GM18508 (cell line): ENCODE measurements at regions not wholly inside any gene's neighbourhood (a gene's known extent, or its start where the extent isn't known, plus 50 kb on each side); places are given as distances from the start of the nearest gene placed in this dataset.
"Not testable (repeated sequence)": the region's sequence is repeated elsewhere in the genome, so short reads cannot be mapped to it uniquely, and the experiment has no call there.

Source experiments
- ATAC-seq: cut with Tn5 transposase; IDR thresholded peaks from one replicate; pipeline ENCODE4 v1.9.1; 2021; ENCODE audit warnings: moderate number of reproducible peaks; ENCODE audit not compliant: insufficient read depth, unreplicated experiment

DNA sequence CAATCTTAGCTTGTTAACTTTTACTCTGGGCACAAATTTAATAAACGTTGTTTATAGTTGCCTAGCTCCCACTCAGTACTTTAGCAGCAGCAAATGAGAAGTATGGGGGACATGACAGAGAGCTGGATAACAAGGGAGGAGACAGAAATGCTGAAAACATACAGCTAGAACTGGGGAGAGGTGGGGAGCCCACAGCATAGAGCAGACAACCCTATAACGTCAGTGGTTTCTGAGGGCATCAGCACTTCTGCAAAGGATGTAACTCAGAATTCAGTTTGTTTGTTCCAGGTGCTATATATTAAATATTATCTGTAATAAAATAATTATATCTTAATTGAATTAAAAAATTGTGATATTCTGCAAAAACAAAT, 1098.7 kb upstream of the FANCL start:
- no peak for ATAC-seq

DNA sequence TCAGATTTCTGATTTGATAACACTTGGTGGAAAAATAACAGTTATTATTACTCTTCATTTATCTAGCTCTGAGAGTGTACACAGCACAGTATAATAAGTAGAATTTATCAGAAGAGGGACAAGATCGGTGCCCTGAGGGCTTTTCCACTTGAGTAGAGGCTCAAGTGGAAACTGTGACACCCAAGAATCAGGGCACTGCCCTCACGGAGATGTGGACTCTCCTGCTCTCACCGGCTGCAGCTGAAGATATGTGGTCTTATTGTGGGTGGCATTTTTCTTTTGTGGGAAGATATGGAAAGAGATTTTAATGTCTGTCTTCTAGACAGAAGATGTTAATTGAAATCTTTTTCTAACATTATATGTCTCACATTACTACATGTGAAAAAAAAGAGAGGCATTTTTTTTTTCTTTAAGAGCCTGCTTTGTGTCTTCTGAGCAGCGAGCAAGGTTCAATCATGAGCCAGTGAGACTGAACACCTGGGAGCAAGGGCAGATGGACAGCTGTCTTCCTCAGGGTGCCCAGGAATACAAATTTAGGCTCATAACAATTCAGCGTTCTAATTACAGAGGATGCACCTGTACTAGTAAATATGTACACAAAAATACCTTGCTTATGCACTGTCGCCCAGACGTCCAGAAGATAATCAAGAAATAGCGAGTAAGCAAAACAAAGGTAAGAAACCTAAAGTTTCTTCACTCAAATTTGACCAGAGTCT, 1098.2 kb upstream of the FANCL start:
- ATAC-seq, result no peak

DNA sequence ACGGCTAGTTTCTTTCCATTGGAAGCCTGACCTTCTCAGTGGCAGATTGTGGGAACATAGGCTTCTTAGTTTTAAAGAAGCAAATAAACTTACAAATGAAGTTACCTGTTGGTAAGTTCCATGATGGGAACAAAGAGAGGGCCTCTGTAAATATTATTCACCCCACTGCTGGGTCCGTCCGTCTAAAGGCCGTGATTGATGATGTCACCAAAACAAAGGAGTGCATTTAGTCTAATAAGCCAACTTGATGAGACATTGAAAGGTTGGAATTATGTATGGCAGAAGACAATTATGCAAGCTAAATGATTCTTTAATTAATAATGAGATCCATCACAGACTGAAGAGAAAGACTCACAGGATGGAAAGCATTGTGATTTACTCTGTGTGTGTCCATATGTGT, 1091.9 kb upstream of the FANCL start:
- ATAC-seq, result no peak

DNA sequence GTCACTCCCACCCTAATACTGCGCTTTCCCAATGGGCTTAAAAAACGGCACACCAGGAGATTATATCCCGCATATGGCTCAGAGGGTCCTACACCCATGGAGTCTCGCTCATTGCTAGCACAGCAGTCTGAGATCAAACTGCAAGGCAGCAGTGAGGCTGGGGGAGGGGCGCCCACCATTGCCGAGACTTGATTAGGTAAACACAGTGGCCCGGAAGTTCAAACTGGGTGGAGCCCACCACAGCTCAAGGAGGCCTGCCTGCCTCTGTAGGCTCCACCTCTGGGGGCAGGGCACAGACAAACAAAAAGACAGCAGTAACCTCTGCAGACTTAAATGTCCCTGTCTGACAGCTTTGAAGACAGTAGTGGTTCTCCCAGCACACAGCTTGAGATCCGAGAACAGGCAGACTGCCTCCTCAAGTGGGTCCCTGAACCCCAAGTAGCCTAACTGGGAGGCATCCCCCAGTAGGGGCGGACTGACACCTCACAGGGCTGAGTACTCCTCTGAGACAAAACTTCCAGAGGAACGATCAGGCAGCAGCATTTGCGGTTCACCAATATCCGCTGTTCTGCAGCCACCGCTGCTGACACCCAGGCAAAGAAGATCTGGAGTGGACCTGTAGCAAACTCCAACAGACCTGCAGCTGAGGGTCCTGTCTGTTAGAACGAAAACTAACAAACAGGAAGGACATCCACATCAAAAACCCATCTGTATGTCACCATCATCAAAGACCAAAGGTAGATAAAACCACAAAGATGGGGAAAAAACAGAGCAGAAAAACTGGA, 1085.6 kb upstream of the FANCL start:
- ATAC-seq, result not testable (repeated sequence)

DNA sequence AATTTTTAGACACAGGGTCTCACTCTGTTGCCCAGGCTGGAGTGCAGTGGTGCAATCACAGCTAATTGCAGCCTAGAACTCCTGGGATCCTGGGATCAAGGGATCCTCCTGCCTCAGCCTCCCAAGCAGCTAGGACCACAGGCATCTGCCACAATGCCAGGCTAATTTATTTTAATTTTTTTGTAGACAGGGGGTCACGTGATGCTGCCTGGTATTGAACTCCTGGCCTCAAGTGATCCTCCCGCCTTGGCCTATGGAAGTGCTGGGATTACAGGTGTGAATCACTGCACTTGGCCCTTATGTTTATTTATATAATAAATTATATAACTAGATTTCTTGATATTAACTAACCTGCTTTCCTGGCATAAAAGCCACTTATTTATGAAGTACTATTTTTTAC, 1081.7 kb upstream of the FANCL start:
- ATAC-seq, result no peak

DNA sequence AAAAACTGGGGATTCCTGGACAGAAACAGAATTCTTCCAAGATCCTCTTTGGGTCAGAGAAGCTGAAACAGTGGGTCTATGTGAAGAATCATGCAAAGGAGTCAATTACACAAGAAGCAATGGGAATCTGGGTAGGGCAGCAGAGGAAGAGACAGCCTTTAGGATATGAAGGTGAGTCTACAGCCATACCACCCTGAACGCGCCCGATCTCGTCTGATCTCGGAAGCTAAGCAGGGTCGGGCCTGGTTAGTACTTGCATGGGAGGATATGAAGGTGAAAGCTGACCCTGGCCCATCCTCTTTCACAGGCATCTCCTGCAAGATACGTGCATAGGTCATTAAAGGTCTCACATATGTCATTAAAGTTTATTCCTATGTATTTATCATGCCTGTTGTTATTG, 1080.9 kb upstream of the FANCL start:
- no peak for ATAC-seq

DNA sequence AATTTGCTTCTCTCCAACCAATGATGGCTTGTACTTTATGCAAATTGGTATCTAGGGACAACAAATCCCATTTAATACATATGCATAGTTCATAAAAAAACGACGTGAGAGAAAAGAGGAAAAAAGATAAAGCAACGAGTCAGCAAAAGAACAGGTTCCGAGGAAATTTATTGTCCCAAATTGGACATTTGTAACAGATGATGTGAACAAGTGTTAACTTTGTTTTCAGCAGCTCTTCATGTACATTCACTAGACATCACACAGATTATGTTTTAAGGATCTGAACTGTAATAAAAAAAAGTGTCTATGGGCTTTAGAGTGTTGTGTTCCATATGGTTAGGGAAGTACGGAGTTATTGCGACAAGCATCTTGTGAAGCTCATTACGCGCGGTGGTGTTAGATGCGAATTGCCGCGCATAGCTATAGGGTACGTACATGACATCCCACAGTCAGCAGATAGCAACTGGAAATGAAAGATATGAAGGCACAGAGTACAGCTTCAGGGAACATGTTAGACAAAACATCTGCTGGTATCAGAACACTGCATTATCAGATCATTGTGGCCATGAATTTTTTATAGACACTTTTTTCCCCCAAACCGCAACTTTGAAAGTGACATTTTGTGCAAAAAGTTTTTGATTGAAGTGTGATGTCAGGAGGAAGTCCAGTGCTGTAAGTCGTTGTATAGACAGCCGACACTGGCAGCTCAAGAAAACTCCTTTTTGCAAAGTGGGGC, 1073.1 kb upstream of the FANCL start:
- ATAC-seq, result no peak

DNA sequence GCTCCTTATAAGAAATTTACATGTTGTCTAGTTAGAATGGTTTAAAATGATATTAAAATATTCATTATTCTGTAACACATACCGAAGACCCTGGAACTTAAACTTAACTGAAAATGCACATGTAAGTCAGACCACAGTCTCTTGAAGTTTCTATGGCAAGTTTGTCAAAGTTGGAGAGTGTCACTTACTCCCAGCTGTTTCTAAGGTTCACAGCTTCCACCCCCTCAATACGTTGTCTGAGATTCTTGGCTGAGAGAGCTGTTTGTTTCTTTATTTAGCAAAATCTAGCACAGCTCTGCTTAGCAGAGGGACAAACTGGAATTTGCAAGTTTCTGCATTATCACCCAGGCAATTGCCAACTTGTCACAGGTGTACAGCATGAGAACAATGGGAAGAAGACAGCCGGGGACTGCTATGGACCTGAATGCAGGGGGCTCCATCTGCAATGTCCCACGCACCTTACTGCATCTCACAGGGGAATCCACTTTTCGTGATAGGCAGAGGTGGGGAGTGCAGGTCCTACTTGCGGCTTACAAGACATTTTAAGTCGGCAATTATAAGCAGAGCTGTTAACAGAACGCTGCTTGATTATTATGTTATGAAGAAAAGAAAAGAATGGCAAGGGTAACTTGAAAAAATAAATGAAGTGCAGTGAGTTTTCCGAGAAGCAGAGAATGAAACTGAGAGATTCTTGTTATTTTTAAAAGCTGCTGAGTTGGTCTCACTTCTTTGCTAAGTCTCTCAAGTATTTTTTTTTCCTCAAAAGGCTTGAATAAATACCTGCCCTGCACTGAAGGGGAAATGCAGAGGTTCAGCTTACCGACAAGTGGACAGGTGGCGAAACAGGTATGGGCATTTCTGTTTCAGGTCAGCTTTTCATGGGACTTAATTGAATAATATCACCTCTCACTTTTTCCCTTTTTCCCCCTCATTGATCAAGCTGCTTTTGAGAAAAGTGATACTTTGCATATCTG, 1072.1 kb upstream of the FANCL start:
- ATAC-seq, result no peak

DNA sequence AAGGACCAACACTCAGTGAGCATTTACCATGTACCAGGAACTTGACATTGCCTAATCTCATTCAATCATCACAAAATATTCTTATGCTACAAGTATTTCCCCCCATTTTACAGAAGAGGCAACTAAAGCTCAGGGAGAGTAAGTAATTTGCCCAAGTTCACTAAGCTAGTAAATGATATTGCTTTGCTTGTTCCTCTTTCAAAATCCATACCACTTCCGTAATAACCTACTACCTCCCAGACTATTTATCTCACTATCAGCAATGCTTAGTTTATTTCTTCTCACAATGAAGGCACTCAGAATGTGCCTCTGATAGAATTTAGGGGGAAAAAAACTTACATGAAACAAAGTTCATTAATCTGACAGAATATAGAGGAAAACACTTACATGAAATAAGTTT, 1070.9 kb upstream of the FANCL start:
- no peak for ATAC-seq

DNA sequence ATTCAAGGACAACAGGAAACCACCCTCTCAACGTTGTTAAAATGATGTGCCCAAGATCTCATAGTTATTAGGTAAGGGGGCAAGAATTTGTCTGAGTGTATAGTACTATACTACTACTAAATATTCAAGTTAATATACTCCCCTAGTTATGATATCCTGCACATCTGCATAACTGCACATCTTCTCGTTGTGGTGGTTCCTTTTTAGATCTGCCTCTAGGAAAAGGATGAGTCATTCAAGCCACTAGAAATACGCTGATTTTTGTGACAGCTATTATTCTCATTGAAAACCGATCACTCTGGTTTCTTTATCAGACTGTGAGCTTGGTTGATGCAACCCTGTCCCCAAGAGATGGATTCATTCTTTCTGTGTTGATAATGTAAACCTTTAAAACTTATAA, 1067.0 kb upstream of the FANCL start:
- ATAC-seq, result no peak

DNA sequence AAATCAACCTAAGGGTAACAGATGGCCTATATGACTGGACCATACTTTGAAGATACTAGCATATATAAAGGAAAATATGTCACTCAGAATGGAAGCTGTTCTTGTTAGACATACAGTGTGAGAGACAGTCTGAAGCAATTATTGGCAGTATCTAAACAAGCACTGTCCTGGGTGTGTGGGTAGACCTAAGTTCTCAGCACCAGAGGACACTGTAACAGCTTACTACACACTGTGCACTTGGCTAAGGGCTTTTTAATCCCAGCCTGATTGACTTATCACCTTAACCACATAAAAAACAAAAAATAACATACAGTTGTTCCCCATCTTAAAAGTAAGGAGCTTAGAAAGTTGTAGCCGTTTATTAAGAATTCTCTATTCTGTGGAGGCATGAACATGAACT, 1066.1 kb upstream of the FANCL start:
- ATAC-seq, result no peak

DNA sequence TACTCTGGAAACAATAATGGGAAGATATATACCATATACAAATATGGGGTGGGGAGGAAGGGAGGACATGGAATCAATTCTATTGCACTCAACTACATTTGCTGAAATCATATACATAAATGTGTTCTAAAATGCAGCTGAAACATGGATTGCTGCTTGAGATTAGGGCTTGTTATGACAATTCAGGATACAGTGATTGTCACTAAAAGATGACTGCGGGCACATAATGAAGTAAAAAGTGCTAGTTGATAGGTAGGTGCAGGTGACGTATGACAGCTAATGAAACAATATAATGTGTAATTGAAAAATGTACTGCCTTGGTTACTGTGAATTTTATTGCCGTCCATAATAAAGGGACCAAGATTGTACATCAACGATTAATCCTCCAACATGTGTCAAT, 1062.1 kb upstream of the FANCL start:
- no peak for ATAC-seq

DNA sequence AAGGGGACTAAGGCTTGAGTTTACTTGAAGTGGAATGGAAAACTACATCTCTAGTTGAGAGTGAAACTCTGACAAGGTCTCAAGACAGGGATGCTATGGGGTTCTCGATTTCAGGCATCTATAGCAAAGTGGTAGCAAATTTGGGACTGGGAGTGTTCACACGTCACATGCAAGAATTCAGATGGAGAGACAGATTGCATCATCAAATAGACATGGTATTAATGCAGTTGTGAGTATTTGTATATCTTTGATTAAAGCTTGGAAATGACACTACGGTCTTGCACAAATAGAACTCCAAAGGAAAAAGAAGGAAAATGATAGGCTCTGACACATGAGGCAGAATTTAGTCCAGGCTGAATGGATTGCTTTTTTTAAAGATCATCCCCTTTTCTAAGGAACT, 1061.6 kb upstream of the FANCL start:
- ATAC-seq, result no peak

DNA sequence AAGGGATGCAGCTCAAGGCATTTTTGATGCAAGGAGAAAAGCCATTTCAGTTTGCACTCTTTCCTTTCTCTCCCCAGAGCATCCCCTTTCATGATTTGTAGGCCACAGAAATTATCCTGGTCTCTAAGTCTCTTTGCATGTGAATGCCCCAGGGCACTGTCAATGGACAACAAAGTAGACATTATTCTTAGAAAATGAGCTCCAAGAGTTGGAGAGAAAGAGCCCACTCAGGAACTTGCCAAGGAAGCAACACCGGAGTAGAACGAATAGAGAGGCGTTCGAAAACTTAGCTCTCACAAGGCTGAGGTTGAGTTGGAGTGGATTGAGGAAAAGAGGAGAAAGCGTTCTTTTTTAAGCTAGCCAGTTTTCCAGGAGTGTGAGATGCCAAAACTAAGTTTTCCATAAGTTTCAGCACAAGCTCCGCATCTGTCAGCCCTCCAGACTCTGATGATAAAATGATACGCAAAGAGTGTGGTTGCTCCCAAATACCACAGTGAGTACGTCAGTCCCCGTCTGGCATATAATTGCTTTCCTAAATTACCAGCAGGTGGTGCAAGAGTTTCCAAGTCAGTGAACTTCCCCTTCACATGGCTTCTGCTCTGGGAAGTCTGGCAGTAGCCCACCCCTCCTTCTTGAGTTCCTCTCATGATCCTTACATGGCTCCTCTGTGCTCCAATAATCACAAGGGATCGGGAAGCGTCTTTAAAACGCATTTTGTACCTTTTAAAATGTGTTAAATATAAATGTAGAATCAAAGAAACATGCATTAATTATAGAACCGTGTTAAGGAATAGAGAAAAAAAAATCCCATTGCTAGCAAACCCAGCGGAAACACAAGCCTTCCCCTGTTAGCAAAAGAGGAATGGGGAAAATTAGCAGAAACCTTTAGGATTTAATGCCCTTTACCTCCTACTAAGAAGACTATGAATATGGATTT, 1060.6 kb upstream of the FANCL start:
- peak; percentile 74 for ATAC-seq

DNA sequence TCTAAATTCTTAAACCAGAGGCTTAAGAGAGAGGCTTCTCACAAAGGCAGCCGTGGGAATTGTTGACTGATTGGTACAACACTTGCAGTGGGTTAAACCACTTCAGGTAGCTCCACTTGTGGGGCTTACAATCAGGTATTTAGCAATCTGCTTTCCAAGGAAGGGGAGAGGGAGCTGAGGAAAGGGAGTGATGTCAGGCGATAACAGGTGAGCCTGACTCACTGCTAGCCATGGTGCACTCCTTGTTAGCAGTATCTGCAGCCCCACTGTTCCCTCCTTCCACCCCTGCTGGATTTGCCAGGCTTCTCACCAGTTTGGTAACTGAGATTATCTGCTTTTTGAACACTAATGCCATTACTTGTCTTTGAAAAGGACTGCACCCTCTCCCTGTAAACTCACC, 1056.7 kb upstream of the FANCL start:
- ATAC-seq, result no peak

DNA sequence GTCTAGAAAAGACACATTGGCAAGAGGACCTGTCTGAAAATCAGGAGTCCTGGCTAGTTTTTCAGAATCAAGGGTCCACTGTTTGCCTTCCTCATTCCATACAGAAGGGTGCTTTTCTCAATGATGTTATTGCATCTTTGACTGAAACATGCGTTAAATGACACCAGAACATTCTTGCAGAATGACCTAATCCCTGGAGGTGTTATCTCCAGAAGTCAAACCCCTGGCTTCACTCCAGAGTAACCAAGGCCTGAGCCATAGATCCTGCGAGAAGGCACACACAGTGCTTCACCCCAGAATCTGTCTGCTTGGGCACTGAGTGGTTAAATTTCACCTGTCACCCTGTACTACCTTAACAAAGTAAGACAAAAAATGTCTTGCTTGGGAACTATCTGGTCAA, 1055.2 kb upstream of the FANCL start:
- ATAC-seq, result no peak

DNA sequence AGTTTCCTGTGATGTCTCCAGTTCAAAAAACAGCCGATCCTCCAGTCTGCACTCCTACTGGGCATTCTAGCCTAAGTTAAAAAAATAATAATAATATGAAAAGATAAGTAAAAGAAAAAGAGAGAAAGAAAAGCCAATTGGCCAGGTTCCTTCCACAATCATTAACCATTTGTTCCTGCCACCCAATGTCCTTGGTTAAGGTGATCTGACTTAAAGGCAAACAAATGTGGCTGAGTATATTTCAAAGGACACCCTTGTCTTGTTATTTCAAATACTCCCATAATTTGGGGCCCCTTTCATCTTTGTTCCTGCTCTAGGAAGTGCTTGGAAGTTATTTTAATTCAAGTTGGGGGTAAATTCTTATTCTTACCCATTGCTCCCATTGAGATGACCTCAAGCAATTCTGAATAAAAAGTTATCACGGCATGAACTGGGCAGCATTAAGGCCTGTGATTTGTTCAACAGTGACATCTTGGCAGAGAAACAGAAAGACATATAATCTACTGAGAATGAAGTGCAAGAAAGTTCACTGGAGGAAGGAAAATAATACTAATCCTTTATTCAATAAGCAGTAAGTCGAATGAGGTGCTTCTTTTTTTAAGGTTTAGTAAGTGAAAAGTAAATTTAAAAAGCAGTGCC, 1054.5 kb upstream of the FANCL start:
- ATAC-seq, result no peak

DNA sequence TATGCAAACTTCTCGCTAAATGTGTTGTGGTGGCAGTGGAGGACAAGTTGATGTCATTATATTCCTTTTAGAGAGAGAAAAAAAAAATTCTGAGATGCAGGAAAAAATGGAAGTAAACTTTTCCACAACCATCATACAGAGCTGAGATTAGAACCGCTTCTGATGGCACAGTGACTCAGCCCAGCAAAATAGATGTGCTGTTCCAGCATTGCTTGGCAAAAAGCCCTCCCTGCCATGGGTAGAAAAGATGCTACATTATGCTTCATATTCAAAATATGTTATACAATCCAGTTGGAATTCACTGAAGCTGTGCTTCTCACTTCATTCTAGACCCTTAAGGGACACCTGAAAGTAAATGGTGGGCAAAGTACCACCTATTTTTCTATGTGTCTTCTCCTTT, 1047.6 kb upstream of the FANCL start:
- no peak for ATAC-seq
